Astrocyte (in vitro differentiated cells and primary cell): ENCODE measurements at regions not wholly inside any gene's neighbourhood (a gene's known extent, or its start where the extent isn't known, plus 50 kb on each side); places are given as distances from the start of the nearest gene placed in this dataset.

Experiments
- DNase-seq: peaks from one replicate; pipeline ENCODE4 v3.0.0-alpha.2; 2010; ENCODE audit warnings: low read depth
- FAIRE-seq: peaks from 2 replicates; lab custom pipeline; 2011; peaks lifted over from hg19 to GRCh38; lab: Jason Lieb, UNC
- H2AFZ ChIP-seq: 2 replicates; pipeline ENCODE4 v1.6.0; 2012; ENCODE audit warnings: low read depth, low read length, inconsistent platforms
- H3K27ac ChIP-seq: 2 replicates; pipeline ENCODE4 v1.5.1; 2011; ENCODE audit warnings: low read depth, low read length, inconsistent platforms
- H3K27me3 ChIP-seq: 2 replicates; pipeline ENCODE4 v1.6.0; 2011; ENCODE audit warnings: low read length, inconsistent platforms; ENCODE audit not compliant: insufficient read depth
- H3K36me3 ChIP-seq: 2 replicates; pipeline ENCODE4 v1.5.1; 2011; ENCODE audit warnings: low read length, inconsistent platforms; ENCODE audit not compliant: insufficient read depth
- H3K4me1 ChIP-seq: 2 replicates; pipeline ENCODE4 v1.5.1; 2011; ENCODE audit warnings: low read length, inconsistent platforms; ENCODE audit not compliant: insufficient read depth
- H3K4me2 ChIP-seq: 2 replicates; pipeline ENCODE4 v1.6.0; 2012; ENCODE audit warnings: low read length, inconsistent platforms
- H3K4me3 ChIP-seq: 2 replicates; pipeline ENCODE4 v1.5.1; 2011; ENCODE audit warnings: low read depth, mild to moderate bottlenecking, low read length, inconsistent platforms; ENCODE audit not compliant: insufficient read depth
- H3K79me2 ChIP-seq: 2 replicates; pipeline ENCODE4 v1.6.0; 2012; ENCODE audit warnings: mild to moderate bottlenecking, low read length, inconsistent platforms; ENCODE audit not compliant: insufficient read depth
- H3K9ac ChIP-seq: 2 replicates; pipeline ENCODE4 v1.6.0; 2012; ENCODE audit warnings: mild to moderate bottlenecking, low read length, inconsistent platforms
- H3K9me3 ChIP-seq: 2 replicates; pipeline ENCODE4 v1.5.1; 2012; ENCODE audit warnings: low read depth, mild to moderate bottlenecking, low read length, inconsistent platforms; ENCODE audit not compliant: insufficient read depth
- H4K20me1 ChIP-seq: 2 replicates; pipeline ENCODE4 v1.6.0; 2012; ENCODE audit warnings: low read length, inconsistent platforms; ENCODE audit not compliant: insufficient read depth
- H3K27ac Mint-ChIP-seq: one replicate; pipeline ENCODE4 v1.8.0; 2021; ENCODE audit warnings: mild to moderate bottlenecking, mixed read lengths; ENCODE audit not compliant: unreplicated experiment
- H3K27me3 Mint-ChIP-seq: one replicate; pipeline ENCODE4 v1.8.0; 2021; ENCODE audit warnings: low read depth, mixed read lengths; ENCODE audit not compliant: unreplicated experiment
- H3K36me3 Mint-ChIP-seq: one replicate; pipeline ENCODE4 v1.8.0; 2021; ENCODE audit warnings: low read depth, mixed read lengths; ENCODE audit not compliant: unreplicated experiment
- H3K4me1 Mint-ChIP-seq: one replicate; pipeline ENCODE4 v1.8.0; 2021; ENCODE audit warnings: low read depth, mixed read lengths; ENCODE audit not compliant: unreplicated experiment
- H3K4me3 Mint-ChIP-seq: one replicate; pipeline ENCODE4 v1.8.0; 2021; ENCODE audit warnings: mild to moderate bottlenecking, moderate library complexity, mixed read lengths; ENCODE audit not compliant: unreplicated experiment
- H3K9me3 Mint-ChIP-seq: one replicate; pipeline ENCODE4 v1.8.0; 2021; ENCODE audit warnings: mild to moderate bottlenecking, mixed read lengths; ENCODE audit not compliant: unreplicated experiment
- EZH2 ChIP-seq: IDR thresholded peaks from 2 replicates; pipeline ENCODE4 v1.6.1; 2012; ENCODE audit warnings: mild to moderate bottlenecking, low read length, inconsistent platforms; ENCODE audit not compliant: insufficient read depth
- TF ChIP-seq, protein P1 (sequence below): IDR thresholded peaks from 2 replicates; pipeline ENCODE4 v1.5.1; 2011; ENCODE audit warnings: low read depth, mild to moderate bottlenecking, inconsistent platforms, low read length, moderate library complexity; ENCODE audit not compliant: insufficient read depth

DNA sequence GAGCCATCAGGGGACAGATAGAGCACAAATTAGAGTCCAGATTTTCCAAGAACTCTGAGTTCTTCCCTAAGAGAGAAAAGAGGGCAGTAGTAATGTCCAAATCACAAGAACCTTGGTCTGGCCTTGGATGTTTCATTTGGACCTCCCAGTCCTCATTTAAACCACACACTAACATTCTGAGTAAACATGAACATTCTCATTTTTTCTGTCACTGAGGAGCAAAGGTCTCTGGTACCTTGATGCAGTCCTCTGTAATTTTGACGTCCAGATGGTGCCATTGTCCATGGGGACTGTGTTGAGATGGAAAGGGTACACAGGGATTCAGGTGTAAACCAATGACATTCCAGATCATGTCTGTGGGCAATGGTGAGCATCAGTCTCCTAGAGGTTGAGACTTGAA lies 225.4 kb upstream of the PHYHIPL start:
- no peaks in the 10 kb centered on the region for H3K4me1 ChIP-seq
- no peaks in the 10 kb centered on the region for H3K79me2 ChIP-seq
- no peaks in the 10 kb centered on the region for H4K20me1 ChIP-seq
- no peaks in the 10 kb centered on the region for H3K36me3 Mint-ChIP-seq
- TF ChIP-seq, protein P1, sequence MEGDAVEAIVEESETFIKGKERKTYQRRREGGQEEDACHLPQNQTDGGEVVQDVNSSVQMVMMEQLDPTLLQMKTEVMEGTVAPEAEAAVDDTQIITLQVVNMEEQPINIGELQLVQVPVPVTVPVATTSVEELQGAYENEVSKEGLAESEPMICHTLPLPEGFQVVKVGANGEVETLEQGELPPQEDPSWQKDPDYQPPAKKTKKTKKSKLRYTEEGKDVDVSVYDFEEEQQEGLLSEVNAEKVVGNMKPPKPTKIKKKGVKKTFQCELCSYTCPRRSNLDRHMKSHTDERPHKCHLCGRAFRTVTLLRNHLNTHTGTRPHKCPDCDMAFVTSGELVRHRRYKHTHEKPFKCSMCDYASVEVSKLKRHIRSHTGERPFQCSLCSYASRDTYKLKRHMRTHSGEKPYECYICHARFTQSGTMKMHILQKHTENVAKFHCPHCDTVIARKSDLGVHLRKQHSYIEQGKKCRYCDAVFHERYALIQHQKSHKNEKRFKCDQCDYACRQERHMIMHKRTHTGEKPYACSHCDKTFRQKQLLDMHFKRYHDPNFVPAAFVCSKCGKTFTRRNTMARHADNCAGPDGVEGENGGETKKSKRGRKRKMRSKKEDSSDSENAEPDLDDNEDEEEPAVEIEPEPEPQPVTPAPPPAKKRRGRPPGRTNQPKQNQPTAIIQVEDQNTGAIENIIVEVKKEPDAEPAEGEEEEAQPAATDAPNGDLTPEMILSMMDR, result no peak
- no peak for TF ChIP-seq EZH2
- H2AFZ ChIP-seq, result no peak overlapping the region
- H3K4me1 Mint-ChIP-seq, result peaks cover 8% of the 10 kb centered on the region
- DNase-seq (no peak), FAIRE-seq (no peak)
- no peaks in the 10 kb centered on the region for H3K9me3 Mint-ChIP-seq
- H3K4me3 ChIP-seq, result no peak overlapping the region
- H3K36me3 ChIP-seq, result no peaks in the 10 kb centered on the region
- H3K9ac ChIP-seq, result no peak overlapping the region
- H3K27me3 Mint-ChIP-seq, result no peaks in the 10 kb centered on the region
- H3K27ac ChIP-seq, result no peak overlapping the region
- H3K27ac Mint-ChIP-seq, result no peak overlapping the region
- no peaks in the 10 kb centered on the region for H3K9me3 ChIP-seq
- no peaks in the 10 kb centered on the region for H3K27me3 ChIP-seq
- H3K4me3 Mint-ChIP-seq, result no peak overlapping the region
- H3K4me2 ChIP-seq, result no peak overlapping the region

DNA sequence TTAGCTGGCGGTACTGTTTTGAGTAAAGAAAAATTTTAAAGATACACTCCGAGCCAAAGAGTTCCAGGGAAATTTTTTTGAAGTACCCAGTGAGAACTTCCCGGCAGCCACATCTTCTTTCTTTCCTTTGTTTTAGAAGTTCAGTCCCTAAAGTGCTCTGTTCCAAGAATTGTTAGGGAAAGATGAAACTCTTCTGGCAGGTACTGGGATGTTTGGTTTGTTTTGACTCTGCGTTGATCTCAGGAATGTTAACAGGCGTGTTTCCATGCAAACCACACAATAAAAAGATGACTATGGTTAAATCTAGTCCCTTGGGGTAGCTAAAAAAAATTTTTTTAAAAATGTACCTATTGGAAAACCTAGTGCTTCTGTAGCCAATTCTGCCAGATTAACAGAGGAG lies 224.7 kb upstream of the PHYHIPL start:
- no peaks in the 10 kb centered on the region for H3K9me3 Mint-ChIP-seq
- peak; percentile 59 for DNase-seq
- no peaks in the 10 kb centered on the region for H3K27me3 Mint-ChIP-seq
- H3K36me3 Mint-ChIP-seq, result no peaks in the 10 kb centered on the region
- no peak overlapping the region for H3K27ac Mint-ChIP-seq
- no peak overlapping the region for H3K27ac ChIP-seq
- no peak overlapping the region for H3K9ac ChIP-seq
- no peaks in the 10 kb centered on the region for H4K20me1 ChIP-seq
- H3K4me2 ChIP-seq, result no peak overlapping the region
- H3K4me1 Mint-ChIP-seq, result peaks cover 15% of the 10 kb centered on the region
- no peak for FAIRE-seq
- H2AFZ ChIP-seq, result no peak overlapping the region
- no peak for TF ChIP-seq EZH2
- TF ChIP-seq, protein P1, result no peak
- no peaks in the 10 kb centered on the region for H3K79me2 ChIP-seq
- peaks cover 3% of the 10 kb centered on the region for H3K4me1 ChIP-seq
- no peak overlapping the region for H3K4me3 Mint-ChIP-seq
- no peaks in the 10 kb centered on the region for H3K9me3 ChIP-seq
- H3K36me3 ChIP-seq, result no peaks in the 10 kb centered on the region
- no peak overlapping the region for H3K4me3 ChIP-seq
- H3K27me3 ChIP-seq, result no peaks in the 10 kb centered on the region

DNA sequence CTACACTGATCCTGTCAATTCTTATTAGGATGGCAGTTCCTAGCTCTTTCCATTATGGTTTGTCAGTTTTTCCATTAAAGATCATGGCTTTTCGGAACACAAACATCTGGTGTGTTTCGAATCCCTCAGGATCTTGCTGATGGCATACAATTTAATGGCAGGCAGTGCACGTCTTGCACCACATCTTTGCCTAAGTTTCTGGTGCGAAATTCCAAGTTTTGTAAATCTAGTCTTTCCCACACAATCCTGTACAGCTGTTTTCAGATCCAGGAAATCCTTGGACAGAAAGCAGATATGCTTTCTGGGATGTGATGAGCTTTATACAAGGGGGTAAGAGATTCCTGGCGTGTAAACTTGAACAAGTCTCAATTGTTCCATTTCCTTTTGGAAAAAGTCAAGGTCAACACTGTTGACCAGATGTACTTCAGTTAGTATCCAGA lies 224.3 kb upstream of the PHYHIPL start:
- Histone ChIP-seq H3K4me3 (no peak overlapping the region), H3K79me2 (no peaks in the 10 kb centered on the region), H3K4me2 (no peak overlapping the region), H2AFZ (no peak overlapping the region), H3K9me3 (no peaks in the 10 kb centered on the region), H3K36me3 (no peaks in the 10 kb centered on the region), H3K4me1 (peaks cover 7% of the 10 kb centered on the region), H3K27ac (no peak overlapping the region), H3K27me3 (no peaks in the 10 kb centered on the region), H3K9ac (no peak overlapping the region), H4K20me1 (no peaks in the 10 kb centered on the region)
- TF ChIP-seq EZH2, result no peak
- TF ChIP-seq, protein P1, result no peak
- no peak overlapping the region for H3K4me3 Mint-ChIP-seq
- H3K4me1 Mint-ChIP-seq, result peaks cover 19% of the 10 kb centered on the region
- DNase-seq (no peak), FAIRE-seq (peak; percentile 41)
- no peaks in the 10 kb centered on the region for H3K36me3 Mint-ChIP-seq
- no peaks in the 10 kb centered on the region for H3K9me3 Mint-ChIP-seq
- H3K27ac Mint-ChIP-seq, result peak overlapping the region; percentile 29
- no peaks in the 10 kb centered on the region for H3K27me3 Mint-ChIP-seq
